ENCODE measurements at regions not wholly inside any gene's neighbourhood (a gene's known extent, or its start where the extent isn't known, plus 50 kb on each side); places are given as distances from the start of the nearest gene placed in this dataset.

DNA sequence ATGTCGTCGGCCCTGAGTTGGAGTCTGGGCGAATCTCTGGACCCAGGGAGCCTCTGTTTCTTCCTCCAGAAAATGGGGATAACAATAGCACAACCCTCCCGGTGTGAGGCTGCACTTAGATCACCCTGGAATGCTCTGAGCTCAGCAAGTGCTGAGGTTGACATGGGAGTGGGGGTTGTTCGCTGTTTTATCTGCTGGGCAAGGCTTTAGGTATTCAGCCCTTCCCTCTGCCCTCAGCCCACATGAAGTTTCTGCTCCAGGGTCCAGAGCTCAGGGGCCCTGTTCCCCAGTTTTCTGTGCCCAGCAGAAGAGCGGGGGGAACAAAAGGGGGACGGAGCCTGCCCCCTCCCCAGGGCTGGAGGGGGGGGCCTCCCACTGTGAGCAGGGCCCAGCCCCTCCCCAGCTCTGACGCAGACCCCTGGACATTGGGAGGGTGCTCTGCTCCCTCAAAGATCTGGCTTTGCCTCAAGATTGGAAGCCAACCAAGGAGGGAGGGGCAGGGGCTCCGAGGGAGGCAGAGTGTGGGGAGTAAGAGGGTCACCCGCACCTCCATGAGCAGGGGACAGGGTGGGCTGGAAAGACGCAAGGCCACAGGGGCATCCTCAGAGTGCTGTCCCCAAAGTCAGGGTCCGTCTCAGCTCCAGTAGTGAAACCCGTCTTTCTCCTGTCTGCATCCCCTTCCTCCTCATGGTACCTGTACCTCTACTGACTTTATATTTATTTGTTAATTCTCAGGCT lies 215.6 kb downstream of the C9orf50 start:
- no peak for DNase-seq (ENCODE audit: low read depth in 4 of 4, low spot score in 3 of 4)

DNA sequence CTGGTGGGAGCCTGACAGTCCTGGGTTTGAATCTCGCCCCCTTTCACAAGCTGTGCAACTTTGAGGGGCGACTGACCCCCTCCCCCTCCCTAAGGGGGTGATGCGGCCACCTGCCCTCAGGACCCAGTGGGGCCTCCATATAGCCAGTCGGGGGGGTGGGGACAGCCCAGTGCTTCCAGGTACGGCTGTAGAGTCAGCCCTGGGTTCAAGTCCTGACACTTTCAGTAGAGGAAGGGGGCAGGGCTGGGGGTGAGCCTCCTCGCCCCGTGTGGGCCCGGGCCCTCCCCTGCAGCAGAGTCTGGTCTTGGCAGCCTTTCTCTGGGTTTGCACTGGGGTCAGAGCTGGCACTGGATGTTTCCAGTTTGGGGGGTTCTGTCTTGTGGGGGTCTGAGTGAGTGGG lies 216.3 kb downstream of the C9orf50 start:
- no peak for DNase-seq (ENCODE audit: low read depth in 4 of 4, low spot score in 3 of 4)

DNA sequence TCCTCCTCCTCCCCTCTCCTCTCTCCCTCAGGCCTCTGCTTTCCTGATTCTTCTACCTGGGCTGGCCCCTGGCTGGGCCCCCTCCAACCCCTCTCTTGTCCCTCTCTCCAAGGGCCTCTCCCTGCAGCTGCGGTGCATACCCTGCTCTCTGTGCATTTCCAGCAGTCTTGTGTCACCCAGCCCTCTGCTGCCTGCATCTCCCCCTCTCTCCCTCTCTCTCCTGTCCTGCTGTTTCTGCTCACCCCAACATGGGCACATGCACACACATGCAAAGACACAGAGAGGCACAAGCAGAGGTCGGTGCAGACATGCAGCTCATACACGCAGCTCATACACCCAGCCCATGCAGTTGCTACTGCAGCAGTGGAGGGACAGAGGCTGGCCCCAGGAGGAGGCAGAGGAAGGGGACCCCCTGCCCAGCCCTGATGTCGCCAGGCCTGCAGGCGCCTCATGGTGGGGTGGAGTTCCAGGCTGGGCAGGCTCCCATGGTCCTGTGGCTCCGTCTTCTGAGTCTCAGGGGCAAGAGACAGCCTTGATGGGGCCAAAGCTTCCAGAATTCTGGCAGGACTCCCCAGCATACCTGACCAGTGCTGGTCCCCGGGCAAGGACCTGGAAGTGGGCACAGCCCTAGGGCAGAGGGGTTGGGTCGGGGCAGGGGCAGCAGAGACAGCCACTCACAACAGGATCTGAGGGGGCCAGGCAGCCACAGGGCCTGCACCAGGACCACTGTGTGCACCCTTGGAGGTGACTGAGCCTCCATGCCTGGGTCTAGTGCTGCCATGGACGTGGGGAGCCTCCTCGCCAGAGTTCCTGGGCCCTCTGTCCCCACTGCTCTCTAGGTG lies 216.9 kb downstream of the C9orf50 start:
- no peak for DNase-seq (ENCODE audit: low read depth in 4 of 4, low spot score in 3 of 4)

DNA sequence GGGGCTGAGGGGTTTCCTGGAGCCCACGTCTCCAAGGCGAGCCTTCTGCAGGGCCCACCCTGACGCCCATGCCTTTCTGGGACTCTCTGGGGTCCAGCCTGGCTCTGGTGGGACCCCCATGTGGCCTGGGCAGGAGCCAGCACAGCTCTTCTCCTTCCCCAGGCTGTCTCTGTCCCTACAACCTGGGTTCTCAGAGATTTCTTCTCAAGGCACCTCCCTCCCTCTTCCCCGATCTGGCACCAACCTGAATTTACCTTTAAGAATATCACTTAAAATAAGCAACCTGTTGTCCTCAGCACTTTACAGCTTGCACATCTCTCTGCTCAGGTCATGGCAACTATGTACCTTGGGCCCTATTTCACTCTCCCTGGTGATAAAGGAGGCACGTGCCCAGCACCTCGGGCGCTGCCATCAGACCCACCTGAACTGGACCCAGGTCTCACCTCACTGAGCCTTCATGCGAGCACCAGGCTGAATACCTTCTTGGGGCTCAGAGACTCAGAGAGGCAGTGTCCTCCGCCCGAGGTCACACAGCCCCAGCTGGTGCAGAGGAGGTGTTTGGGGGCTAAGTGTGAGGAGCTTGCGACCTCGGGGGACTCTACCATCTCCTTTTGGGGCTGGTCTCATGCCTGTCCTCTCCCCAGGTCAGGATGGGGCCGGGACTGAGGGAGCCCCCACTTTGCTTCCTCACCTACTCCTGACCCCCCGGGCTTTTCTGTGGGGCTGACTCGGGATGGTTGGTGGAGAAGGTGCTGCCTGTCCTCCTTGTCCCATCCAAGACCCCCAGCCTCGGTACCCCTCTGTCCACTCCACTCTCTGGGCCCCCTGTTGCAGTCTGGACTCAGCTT lies 217.7 kb downstream of the C9orf50 start:
- no peak for DNase-seq (ENCODE audit: low read depth in 4 of 4, low spot score in 3 of 4)

DNA sequence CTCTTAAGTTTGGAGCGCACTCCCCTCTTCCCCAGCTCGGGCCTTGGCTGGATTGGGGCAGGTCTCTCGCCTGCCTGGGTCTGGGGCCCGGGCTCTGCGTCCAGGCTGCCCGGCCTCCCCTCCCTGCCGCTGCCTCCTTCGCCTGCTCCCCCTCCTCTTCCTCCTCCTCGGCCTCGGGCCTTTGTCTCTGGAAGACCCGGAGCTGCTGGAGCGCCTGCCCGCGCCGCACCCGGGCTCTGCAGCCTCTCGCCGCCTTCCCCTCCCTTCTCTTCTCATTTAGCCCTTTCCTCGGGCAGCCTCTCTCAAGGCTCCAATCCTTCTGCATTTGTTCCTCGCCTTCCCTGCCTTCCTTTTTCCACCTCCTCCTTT lies 218.5 kb downstream of the C9orf50 start:
- DNase-seq (ENCODE audit: low read depth in 4 of 4, low spot score in 3 of 4): no peak

DNA sequence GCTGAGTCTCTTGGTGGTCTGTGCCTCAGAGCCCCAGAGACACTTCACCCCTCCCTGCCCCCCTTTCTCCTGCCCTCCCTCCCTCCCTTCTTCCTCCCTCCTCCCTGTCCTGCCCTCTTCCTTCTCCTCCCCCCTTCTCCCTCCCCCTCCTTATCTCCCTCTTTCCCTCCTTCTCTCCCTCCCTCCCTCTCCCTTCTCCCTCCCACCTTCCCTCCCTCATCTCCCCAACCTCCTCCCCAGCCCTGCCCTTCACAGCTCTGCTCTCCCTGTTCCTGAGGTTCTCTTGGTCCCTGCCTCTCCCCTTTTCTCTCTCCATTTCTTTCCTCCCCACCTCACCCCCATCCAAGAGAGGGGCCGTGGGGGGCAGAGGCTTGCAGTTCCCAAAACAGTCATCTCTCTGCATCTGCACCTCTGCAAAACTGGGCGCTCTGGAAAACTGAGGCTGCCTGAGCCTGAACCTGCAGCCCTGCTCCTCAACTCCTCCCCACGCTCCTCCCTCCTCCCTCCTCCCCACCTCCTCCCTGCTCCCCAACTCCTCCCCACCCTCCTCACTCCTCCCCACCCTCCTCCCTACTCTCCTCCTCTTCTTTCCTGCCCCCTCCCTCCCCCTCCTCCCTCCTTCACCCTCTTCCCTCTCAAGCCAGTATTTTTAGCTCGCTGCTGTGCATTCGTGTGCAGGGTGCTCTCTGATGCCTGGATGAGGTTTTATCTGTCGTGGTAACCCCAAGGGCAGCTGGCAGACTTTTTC lies 219.1 kb downstream of the C9orf50 start:
- DNase-seq (ENCODE audit: low read depth in 4 of 4, low spot score in 3 of 4): no peak

DNA sequence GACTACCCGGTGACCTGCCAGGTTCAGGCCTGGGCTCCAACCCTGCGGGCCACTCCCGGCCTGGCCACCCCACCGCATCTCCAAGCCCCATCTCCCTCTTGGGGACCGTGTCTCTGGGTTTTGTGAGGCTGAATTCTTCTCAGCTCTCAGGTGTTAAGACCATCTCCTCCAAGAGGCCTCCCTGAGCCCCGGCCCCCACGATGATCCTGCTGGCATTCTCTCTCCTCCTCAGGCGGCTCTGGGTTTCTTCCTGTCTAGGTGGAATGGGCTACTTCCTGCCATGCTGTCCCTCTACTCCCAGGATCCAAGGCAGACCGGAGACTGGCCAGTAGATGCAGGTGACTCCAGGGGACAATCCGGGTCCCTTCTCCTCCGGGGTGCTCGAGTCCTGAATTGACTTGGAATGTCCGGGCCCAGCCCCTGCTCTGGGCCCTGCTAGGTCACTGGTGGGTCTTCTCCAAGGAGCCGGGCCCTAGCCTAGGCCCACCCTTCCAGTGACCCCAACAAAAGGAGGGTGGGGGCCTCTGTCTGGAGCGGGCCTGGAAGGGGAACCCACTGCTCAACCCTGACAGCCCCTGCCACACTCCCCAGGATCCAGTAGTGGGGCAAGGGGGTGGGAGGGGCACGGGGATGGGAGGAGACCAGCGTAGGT lies 219.8 kb downstream of the C9orf50 start:
- DNase-seq (ENCODE audit: low read depth in 4 of 4, low spot score in 3 of 4): no peak

DNA sequence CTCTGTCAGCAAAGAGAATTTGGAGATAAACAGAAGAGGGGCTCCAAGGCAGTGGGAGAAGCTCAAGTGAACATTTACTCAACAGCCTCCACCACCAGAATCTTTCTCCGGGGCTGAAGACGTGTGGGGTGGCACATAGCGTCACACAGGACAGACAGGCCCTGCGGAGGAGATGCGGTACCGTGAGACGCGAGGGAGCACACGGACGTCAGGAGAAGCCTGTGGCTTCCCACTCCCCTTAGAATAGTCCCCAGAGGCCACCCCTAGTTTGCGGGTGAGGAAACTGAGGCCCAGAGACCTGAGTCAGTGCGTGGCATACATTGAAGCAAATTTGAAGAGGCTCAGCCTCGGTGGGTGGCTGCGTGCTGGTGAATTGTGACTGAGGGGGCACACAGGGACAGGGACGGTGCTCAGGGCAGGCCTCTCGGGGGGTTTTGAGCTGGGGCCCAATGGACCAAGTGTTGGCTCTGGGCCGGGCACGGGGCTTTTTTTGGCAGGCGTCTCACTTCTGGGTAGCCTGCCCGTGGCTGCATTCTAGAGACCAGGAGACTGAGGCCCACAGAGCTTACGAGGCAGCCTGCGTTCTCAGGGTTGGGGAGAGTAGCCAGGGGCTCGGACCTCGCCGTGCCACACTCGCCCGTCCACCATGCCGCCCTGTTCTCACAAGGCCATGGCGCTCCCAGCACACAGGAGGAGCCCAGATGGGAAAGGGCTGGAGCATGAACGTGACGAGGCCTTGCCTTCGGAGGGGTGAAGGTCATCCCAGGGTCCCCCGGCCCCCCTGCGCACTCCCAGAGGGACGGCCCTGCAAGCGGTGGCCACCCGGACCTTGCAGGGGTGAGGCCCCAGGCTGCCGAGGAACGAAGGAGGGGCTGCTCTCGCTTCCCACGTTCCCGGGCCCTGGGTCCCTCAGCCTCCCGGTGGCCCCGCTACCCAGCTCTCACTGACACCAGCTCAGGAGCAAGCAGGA lies 220.6 kb downstream of the C9orf50 start:
- no peak for DNase-seq (ENCODE audit: low read depth in 4 of 4, low spot score in 3 of 4)

DNA sequence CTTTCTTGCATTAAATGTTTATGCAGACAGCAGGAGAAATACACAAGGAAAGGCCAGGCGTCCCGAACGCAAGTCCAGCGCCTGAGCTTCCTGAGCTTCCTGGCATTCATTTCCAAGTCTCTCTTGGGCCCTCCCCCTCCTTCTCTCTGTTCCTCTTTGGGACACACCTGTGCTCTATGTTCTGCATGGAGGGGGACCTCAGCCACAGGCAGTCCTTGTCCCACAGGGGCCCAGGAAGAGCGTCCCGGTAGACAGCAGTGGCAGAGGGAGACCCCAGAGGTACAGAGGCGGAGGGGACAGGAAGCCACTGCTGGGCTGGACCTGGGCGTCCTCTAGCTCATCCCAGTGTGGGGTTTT lies 221.3 kb downstream of the C9orf50 start:
- DNase-seq (ENCODE audit: low read depth in 4 of 4, low spot score in 3 of 4): no peak

DNA sequence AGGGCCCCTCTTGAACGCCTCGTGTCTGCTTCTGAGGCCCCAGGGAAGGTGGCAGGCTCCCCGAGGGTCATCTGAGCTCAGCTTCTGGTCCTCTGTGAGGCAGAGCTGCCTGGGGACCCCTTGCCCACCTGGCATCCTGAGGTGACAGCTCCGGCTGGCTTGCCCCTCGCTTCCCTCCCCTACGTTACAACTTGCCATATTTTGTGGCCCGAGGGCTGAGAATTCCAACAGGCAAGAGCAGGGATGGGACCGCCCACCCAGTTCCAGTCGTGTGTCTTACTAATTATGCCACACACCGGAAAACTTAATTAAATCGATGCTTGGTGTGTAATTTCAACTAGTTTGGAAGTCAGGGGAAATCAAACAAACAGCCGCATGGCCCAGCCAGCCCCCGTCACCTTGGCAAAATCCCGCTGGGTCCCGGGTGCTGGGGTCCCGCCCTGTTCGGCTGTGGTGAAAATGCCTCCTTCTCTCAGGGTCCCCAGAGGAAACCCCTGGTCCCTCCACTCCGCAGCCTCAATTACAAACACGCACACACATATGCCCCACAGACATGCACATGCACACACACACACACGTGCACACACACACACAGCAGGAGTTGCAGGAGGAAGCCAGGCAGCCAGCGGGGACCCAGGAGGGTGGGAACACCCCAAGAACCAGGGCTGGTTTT lies 221.0 kb upstream of the IER5L start:
- no peak for DNase-seq (ENCODE audit: low read depth in 4 of 4, low spot score in 3 of 4)

DNA sequence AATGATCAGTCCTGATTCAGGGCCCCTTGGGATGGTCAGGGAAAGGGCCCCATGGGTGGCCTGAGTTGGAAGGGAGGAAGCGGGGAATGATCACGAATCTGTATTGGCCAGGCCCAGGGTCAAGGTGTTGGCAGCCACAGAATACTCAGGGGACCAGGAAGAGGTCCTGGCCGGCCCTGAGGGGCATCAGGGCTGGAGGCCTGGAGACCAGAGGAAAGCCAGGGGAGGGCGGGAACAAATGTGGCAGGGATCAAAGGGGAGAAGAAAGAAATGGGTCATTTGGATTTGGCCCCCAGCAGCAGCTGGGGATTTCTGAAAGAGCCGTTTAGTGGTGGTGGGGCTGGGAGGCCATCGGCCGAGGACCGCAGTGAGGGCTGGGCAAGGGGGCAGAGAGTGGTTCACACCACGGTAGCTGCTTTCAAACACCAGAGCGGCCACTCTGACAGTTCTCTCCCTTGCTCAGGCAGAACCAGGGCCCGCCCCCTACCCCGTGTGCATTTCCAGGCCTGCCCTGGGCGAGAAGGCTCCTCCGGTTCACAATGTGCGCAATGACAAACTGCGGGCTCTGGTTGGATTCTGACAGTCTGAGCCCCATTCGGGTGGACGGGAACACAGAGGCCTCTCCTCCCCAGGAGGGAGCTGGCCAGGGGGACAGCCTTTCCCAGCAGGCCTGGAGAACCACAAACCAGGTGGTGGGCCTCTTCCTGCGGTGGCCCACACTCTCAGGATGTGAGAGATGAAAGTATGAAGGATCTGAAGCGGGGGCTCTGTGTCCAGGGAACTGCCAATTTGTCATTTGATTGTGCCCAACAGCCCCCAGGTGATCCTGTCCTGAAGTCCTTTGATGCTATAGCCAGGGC lies 220.3 kb upstream of the IER5L start:
- DNase-seq (ENCODE audit: low read depth in 4 of 4, low spot score in 3 of 4): no peak

DNA sequence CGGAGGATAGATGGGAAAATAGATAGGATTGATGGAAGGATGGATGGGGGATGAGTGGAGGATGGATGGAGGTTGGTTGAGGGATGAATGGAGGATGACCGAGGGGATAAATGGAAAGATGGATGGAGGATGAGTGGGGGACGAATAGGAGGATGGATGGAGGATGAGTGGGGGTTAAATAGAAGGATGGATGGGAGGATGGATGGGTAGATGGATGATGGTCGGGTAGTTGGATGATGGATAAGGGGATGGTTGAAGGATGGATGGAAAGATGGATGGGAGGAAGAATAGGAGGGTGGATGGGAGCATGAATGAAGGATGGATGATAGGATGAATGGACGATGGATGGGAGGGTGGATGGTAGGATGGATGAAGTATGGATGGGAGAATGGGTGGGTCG lies 219.3 kb upstream of the IER5L start:
- no peak for DNase-seq (ENCODE audit: low read depth in 4 of 4, low spot score in 3 of 4)

DNA sequence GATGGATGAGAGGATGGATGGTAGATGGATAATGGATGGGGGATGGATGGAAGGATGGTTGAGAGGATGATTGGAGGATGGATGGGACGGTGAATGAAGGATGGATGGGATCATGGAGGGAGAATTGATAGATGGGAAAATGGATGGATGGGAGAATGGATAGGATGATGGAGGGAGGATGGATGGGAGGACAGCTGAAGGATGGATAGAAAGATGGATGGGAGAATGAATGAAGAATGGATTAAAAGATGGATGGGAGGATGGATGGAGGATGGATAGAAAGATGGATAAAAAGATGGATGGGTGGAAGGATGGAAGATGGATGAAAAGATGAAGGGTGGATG lies 218.3 kb upstream of the IER5L start:
- no peak for DNase-seq (ENCODE audit: low read depth in 4 of 4, low spot score in 3 of 4)

DNA sequence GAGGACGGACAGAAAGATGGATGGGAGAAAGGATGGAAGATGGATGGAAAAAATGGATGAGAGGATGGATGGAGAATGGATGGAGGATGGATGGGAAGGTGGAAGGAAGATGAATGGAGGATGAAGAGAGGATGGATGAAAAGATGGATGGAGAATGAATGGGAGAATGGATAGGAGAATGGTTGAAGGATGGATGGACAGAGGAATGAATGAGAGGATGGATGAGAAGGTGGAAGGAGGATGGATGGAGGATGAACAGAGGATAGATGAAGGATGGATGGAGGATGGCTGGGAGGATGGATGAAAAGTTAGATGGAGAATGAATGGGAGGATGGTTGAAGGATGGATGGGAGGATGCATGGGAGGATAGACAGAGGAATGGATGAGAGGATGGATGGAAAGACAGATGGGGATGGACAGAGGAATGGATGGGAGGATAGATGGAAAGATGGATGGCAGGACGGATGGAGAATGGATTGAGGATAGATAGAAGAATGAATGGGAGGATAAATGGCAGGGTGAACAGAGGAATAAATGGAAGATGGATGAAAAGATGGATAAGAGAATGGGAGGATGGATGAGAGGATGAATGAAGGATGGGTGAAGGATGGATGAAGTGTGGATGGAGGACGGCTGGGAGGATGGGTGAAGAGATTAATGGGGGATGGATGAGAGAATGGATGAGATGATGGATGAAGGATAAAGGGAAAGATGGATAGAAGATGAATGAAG lies 217.7 kb upstream of the IER5L start:
- no peak for DNase-seq (ENCODE audit: low read depth in 4 of 4, low spot score in 3 of 4)

DNA sequence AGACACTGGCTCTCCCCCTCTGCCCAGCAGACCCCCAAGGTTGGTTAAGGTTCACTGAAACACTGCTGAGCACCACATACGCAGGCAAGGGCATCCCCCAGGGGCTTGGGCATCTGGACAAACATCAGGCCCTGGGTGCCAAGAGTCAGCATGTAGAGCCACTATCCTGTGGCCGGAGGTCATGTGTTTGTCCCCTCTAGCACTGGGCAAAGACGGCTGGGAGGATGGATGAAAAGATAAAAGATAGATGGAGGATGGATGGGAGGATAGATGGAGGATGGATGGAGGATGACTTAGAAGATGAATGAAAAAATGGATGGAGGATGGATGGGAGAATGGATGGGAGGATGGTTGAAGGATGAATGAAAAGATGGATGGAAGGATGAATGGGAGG lies 216.8 kb upstream of the IER5L start:
- DNase-seq (ENCODE audit: low read depth in 4 of 4, low spot score in 3 of 4): no peak

DNA sequence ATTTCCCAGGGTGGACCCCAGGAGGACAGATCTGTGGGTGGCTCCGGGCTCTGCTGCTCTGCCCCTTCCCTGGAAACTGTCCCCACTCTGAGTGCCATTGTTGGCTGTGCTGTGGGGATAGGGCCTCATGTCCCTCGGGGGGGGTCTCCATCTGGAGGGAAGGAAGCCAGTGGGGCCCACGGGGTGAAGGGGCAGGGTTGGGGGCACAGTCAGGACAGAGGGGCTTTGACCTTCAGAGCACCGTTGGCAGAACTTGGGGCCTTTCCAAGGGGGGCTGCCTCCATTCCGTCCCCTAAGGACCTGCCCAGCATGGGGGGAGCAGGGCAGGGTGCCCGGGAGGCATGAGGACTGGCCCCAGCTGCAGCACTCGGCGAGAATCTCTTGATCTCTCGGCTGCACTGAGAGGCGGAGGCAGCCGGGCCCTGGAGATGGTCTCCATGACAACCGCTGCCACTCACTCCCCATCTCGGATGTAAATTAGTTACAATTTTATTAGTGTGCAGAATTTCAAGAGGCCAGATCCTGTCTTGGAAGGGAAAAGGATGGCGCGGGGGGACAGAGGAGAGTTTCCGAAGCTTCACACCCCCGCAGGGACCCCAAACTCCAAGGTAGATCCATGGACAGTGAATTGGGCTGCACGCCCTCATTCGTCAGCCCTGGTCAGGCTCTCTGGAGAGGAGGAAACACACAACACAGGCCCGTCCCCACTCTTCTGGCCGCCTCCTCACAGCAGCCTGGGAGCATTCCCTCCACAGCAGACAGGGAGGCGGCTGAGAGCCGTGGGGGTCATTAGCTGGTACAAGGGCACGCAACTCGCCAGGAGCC lies 216.2 kb upstream of the IER5L start:
- DNase-seq (ENCODE audit: low read depth in 4 of 4, low spot score in 3 of 4): no peak

Data from left renal pelvis (tissue), 4 donors.